Panc1 (cell line): ENCODE measurements at regions not wholly inside any gene's neighbourhood (a gene's known extent, or its start where the extent isn't known, plus 50 kb on each side); places are given as distances from the start of the nearest gene placed in this dataset.

Experiments used
- ATAC-seq: fragments of 200-7000 bp; cut with Tn5 transposase; 2 replicates; pipeline ENCODE4 v1.9.1; 2020; ENCODE audit warnings: mild to moderate bottlenecking, moderate library complexity
- BruUV-seq: library from RNA; stranded (reverse); fragments of 400-500 nt; replicated peaks from 2 replicates; lab custom pipeline; 2021; lab: Mats Ljungman, UMichigan
- CTCF ChIA-PET: fragments of 300-600 bp; sonication (Branson Sonifier 250); formaldehyde crosslinking; loops from one replicate; lab custom pipeline; 2022; ENCODE audit warnings: antibody characterized with exemption; lab: Charles Lee
- POLR2A ChIA-PET: fragments of 300-600 bp; sonication (Branson Sonifier 250); formaldehyde crosslinking; loops from one replicate; lab custom pipeline; 2022; ENCODE audit warnings: antibody characterized with exemption; lab: Charles Lee
- DNase-seq: peaks from one replicate; pipeline ENCODE4 v3.0.0-alpha.2; 2010; ENCODE audit warnings: low read depth, low spot score
- H3K27ac ChIP-seq: 2 replicates; pipeline ENCODE4 v1.5.1; 2011; ENCODE audit warnings: mild to moderate bottlenecking, low read length, inconsistent platforms
- H3K27me3 ChIP-seq: fragments of 200-500 bp; sonication (Bioruptor generic); 2 replicates; pipeline ENCODE4 v1.6.0; 2014; ENCODE audit warnings: low read length, inconsistent platforms; ENCODE audit not compliant: control insufficient read depth, insufficient read depth
- H3K36me3 ChIP-seq: fragments of 200-500 bp; sonication (Bioruptor generic); 2 replicates; pipeline ENCODE4 v1.5.1; 2014; ENCODE audit warnings: inconsistent platforms, mild to moderate bottlenecking, low read length, moderate library complexity; ENCODE audit not compliant: control insufficient read depth, insufficient read depth
- H3K4me1 ChIP-seq: 2 replicates; pipeline ENCODE4 v1.5.1; 2011; ENCODE audit warnings: inconsistent platforms, mild to moderate bottlenecking, low read length, moderate library complexity; ENCODE audit not compliant: control insufficient read depth, insufficient read depth
- H3K4me3 ChIP-seq, 2 experiments: 2 replicates each; pipeline ENCODE4 v1.5.1; 2011 to 2012; ENCODE audit warnings: low read depth in 2 of 2, low read length in 2 of 2, mild to moderate bottlenecking in 2 of 2, inconsistent platforms in 1 of 2, moderate library complexity in 1 of 2
- H3K9me3 ChIP-seq: fragments of 200-500 bp; sonication (Bioruptor generic); 2 replicates; pipeline ENCODE4 v1.5.1; 2014; ENCODE audit warnings: low read depth, mild to moderate bottlenecking, inconsistent platforms, low read length, moderate library complexity; ENCODE audit not compliant: control insufficient read depth, insufficient read depth
- POLR2AphosphoS5 ChIP-seq: IDR thresholded peaks from 2 replicates; pipeline ENCODE4 v1.6.1; 2012; ENCODE audit warnings: mild to moderate bottlenecking, low read depth, low read length, moderate library complexity
- SIN3A ChIP-seq: IDR thresholded peaks from 2 replicates; pipeline ENCODE4 v1.6.1; 2012; ENCODE audit warnings: low read depth, mild to moderate bottlenecking, low read length, moderate library complexity, borderline replicate concordance; ENCODE audit not compliant: insufficient read depth
- TCF7L2 ChIP-seq: IDR thresholded peaks from 2 replicates; pipeline ENCODE4 v1.6.1; 2011; ENCODE audit warnings: mild to moderate bottlenecking, low read depth, low read length, inconsistent platforms
- in situ Hi-C: cut with HindIII; loops from 2 replicates; pipeline ENCODE4 v1.10.0; 2016; ENCODE audit warnings: low sequenced_read_pairs, low pct_unique_long_range_greater_than_20kb
- intact Hi-C: fragments of 100-400 bp; cut with micrococcal nuclease; formaldehyde crosslinking; loops from one replicate; pipeline ENCODE4 v1.10.0; 2022; ENCODE audit not compliant: unreplicated experiment
- TF ChIP-seq, protein P1 (sequence below), 2 experiments: IDR thresholded peaks; 2 replicates each; pipeline ENCODE4 v1.6.1; 2011 to 2012; ENCODE audit warnings: low read depth in 2 of 2, control low read depth in 1 of 2, low read length in 1 of 2, mild to moderate bottlenecking in 1 of 2, moderate library complexity in 1 of 2; ENCODE audit not compliant: insufficient read depth in 1 of 2
- TF ChIP-seq, protein P2 (sequence below): fragments of 450-650 bp; IDR thresholded peaks from 2 replicates; pipeline ENCODE4 v1.5.1; 2017; ENCODE audit warnings: mild to moderate bottlenecking

DNA sequence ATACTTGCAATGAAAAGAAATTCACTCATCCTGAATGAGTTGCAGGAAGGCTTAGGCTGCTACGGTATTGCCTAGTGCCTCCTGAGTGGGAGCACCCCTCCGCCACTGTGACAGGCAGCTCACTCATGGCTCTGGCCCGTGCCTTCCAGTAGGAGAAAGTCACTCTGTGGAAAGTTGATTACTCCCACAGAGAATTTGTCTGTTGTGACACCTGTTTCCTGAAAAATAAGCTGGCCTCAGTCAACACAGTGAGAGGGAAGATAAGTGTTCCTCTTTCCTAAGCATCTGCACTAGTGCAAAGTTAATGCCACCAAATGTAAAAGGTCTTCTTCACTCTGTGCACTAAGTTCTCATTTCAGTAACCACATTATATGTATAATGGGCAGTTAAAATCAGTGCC is 158.8 kb upstream of the INHBA start:
- no TSS peak for BruUV-seq
- Histone ChIP-seq H3K36me3 (no peaks in the 10 kb centered on the region), H3K9me3 (no peaks in the 10 kb centered on the region), H3K4me3 (no peak overlapping the region), H3K4me1 (no peaks in the 10 kb centered on the region), H3K27me3 (no peaks in the 10 kb centered on the region), H3K27ac (no peak overlapping the region)
- in situ Hi-C loops, result no loop called here
- intact Hi-C loops, result no loop called here
- TF ChIP-seq, protein P1, sequence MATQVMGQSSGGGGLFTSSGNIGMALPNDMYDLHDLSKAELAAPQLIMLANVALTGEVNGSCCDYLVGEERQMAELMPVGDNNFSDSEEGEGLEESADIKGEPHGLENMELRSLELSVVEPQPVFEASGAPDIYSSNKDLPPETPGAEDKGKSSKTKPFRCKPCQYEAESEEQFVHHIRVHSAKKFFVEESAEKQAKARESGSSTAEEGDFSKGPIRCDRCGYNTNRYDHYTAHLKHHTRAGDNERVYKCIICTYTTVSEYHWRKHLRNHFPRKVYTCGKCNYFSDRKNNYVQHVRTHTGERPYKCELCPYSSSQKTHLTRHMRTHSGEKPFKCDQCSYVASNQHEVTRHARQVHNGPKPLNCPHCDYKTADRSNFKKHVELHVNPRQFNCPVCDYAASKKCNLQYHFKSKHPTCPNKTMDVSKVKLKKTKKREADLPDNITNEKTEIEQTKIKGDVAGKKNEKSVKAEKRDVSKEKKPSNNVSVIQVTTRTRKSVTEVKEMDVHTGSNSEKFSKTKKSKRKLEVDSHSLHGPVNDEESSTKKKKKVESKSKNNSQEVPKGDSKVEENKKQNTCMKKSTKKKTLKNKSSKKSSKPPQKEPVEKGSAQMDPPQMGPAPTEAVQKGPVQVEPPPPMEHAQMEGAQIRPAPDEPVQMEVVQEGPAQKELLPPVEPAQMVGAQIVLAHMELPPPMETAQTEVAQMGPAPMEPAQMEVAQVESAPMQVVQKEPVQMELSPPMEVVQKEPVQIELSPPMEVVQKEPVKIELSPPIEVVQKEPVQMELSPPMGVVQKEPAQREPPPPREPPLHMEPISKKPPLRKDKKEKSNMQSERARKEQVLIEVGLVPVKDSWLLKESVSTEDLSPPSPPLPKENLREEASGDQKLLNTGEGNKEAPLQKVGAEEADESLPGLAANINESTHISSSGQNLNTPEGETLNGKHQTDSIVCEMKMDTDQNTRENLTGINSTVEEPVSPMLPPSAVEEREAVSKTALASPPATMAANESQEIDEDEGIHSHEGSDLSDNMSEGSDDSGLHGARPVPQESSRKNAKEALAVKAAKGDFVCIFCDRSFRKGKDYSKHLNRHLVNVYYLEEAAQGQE (IDR thresholded peaks at IDR 0.05; ENCODE audit: insufficient read depth in 1 of 2, low read depth in 2 of 2, low read length in 1 of 2), result no peak
- no peak for TF ChIP-seq SIN3A
- TF ChIP-seq, protein P2, sequence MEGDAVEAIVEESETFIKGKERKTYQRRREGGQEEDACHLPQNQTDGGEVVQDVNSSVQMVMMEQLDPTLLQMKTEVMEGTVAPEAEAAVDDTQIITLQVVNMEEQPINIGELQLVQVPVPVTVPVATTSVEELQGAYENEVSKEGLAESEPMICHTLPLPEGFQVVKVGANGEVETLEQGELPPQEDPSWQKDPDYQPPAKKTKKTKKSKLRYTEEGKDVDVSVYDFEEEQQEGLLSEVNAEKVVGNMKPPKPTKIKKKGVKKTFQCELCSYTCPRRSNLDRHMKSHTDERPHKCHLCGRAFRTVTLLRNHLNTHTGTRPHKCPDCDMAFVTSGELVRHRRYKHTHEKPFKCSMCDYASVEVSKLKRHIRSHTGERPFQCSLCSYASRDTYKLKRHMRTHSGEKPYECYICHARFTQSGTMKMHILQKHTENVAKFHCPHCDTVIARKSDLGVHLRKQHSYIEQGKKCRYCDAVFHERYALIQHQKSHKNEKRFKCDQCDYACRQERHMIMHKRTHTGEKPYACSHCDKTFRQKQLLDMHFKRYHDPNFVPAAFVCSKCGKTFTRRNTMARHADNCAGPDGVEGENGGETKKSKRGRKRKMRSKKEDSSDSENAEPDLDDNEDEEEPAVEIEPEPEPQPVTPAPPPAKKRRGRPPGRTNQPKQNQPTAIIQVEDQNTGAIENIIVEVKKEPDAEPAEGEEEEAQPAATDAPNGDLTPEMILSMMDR, result no peak
- TF ChIP-seq POLR2AphosphoS5, result no peak
- TF ChIP-seq TCF7L2, result no peak
- CTCF ChIA-PET, result no interaction called here
- POLR2A ChIA-PET, result no interaction called here
- DNase-seq (no peak), ATAC-seq (no peak)

DNA sequence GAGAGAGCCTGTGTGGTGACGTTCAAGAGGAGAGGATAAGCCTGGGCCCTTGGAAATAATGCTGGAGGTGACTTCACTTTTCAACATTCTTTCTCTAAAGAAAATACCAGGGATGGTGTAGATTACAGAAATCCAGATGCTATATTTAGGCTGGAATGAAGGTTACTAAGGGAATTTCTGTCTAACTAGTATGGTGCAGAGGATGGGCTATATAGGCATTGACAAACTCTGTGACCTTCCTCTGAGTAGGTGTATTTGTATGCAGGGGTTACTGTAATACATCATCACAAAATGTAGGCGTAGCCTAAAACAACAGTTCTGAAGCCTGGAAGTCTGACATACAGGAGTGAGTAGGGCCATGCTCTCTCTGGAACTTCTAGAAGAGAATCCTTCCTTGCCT is 155.3 kb upstream of the INHBA start:
- H3K36me3 ChIP-seq, result no peaks in the 10 kb centered on the region
- no peak overlapping the region for H3K27ac ChIP-seq
- H3K4me1 ChIP-seq, result no peaks in the 10 kb centered on the region
- BruUV-seq, result no TSS peak
- no peak overlapping the region for H3K4me3 ChIP-seq
- DNase-seq (no peak), ATAC-seq (no peak)
- intact Hi-C loops, result no loop called here
- TF ChIP-seq, protein P2, result no peak
- TF ChIP-seq POLR2AphosphoS5, result no peak
- no peak for TF ChIP-seq SIN3A
- TF ChIP-seq TCF7L2, result no peak
- TF ChIP-seq, protein P1 (IDR thresholded peaks at IDR 0.05; ENCODE audit: insufficient read depth in 1 of 2, low read depth in 2 of 2, low read length in 1 of 2), result no peak
- no peaks in the 10 kb centered on the region for H3K9me3 ChIP-seq
- ChIA-PET POLR2A (no interaction called here), CTCF (no interaction called here)
- H3K27me3 ChIP-seq, result no peaks in the 10 kb centered on the region
- in situ Hi-C loops, result no loop called here
